GM23338 (cell line): ENCODE measurements at regions not wholly inside any gene's neighbourhood (a gene's known extent, or its start where the extent isn't known, plus 50 kb on each side); places are given as distances from the start of the nearest gene placed in this dataset.

Source experiments
- CREB1 ChIP-seq: fragments of 250-450 bp; sonication (Bioruptor Pico); IDR thresholded peaks from 2 replicates; pipeline ENCODE4 v1.5.0; 2020; ENCODE audit warnings: low read depth, mild to moderate bottlenecking, moderate library complexity
- ETS1 ChIP-seq: IDR thresholded peaks from 2 replicates; pipeline ENCODE4 v1.6.1; 2016; ENCODE audit warnings: antibody characterized with exemption
- EZH2 ChIP-seq: fragments of 200-600 bp; sonication (generic); IDR thresholded peaks from one replicate; pipeline ENCODE4 v1.8.0; 2017; ENCODE audit warnings: antibody characterized with exemption, mild to moderate bottlenecking, low read depth; ENCODE audit not compliant: unreplicated experiment
- EZH2phosphoT487 ChIP-seq: fragments of 200-600 bp; sonication (generic); IDR thresholded peaks from one replicate; pipeline ENCODE4 v1.8.1; 2018; ENCODE audit warnings: antibody characterized with exemption; ENCODE audit not compliant: unreplicated experiment
- JUNB ChIP-seq: IDR thresholded peaks from one replicate; pipeline ENCODE4 v1.6.1; 2016; ENCODE audit warnings: antibody characterized with exemption; ENCODE audit not compliant: unreplicated experiment
- NANOG ChIP-seq: IDR thresholded peaks from 2 replicates; pipeline ENCODE4 v1.6.1; 2016; ENCODE audit warnings: antibody characterized with exemption, borderline replicate concordance
- POLR2AphosphoS5 ChIP-seq: IDR thresholded peaks from 2 replicates; pipeline ENCODE4 v1.6.1; 2016; ENCODE audit warnings: antibody characterized with exemption, low read depth
- REST ChIP-seq: IDR thresholded peaks from one replicate; pipeline ENCODE4 v1.6.1; 2018; ENCODE audit warnings: antibody characterized with exemption; ENCODE audit not compliant: unreplicated experiment
- STAT1 ChIP-seq: IDR thresholded peaks from one replicate; pipeline ENCODE4 v1.6.1; 2016; ENCODE audit warnings: antibody characterized with exemption; ENCODE audit not compliant: unreplicated experiment
- ZNF331 ChIP-seq: fragments of 250-450 bp; sonication (Bioruptor Pico); IDR thresholded peaks from 2 replicates; pipeline ENCODE4 v1.5.0; 2020; ENCODE audit warnings: low read depth, mild to moderate bottlenecking, moderate library complexity
- ZNF462 ChIP-seq: fragments of 250-450 bp; sonication (Bioruptor Pico); IDR thresholded peaks from 2 replicates; pipeline ENCODE4 v1.5.0; 2020; ENCODE audit warnings: mild to moderate bottlenecking, moderate library complexity
- TF ChIP-seq, protein P1 (sequence below), 2 experiments: fragments of 200-600 bp in 1 of 2; sonication (generic) in 1 of 2; conservative IDR thresholded peaks; 2 replicates each; pipeline versions ENCODE4 v1.5.1 to v1.6.1; 2016 to 2017; ENCODE audit warnings: antibody characterized with exemption in 2 of 2, low read depth in 2 of 2, mild to moderate bottlenecking in 2 of 2, moderate library complexity in 1 of 2

GRCh38 chr11:112392904-112393303 lies 132.2 kb upstream of the PLET1 start:
- TF ChIP-seq, protein P1, sequence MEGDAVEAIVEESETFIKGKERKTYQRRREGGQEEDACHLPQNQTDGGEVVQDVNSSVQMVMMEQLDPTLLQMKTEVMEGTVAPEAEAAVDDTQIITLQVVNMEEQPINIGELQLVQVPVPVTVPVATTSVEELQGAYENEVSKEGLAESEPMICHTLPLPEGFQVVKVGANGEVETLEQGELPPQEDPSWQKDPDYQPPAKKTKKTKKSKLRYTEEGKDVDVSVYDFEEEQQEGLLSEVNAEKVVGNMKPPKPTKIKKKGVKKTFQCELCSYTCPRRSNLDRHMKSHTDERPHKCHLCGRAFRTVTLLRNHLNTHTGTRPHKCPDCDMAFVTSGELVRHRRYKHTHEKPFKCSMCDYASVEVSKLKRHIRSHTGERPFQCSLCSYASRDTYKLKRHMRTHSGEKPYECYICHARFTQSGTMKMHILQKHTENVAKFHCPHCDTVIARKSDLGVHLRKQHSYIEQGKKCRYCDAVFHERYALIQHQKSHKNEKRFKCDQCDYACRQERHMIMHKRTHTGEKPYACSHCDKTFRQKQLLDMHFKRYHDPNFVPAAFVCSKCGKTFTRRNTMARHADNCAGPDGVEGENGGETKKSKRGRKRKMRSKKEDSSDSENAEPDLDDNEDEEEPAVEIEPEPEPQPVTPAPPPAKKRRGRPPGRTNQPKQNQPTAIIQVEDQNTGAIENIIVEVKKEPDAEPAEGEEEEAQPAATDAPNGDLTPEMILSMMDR (conservative IDR thresholded peaks at IDR 0.05; ENCODE audit: low read depth in 2 of 2), result no peak
- TF ChIP-seq POLR2AphosphoS5, result no peak
- TF ChIP-seq EZH2, result no peak
- no peak for TF ChIP-seq EZH2phosphoT487
- TF ChIP-seq CREB1, result no peak
- no peak for TF ChIP-seq REST
- TF ChIP-seq STAT1, result no peak
- TF ChIP-seq ZNF462 (CRISPR knock-in tag), result no peak
- TF ChIP-seq JUNB, result no peak
- TF ChIP-seq ETS1, result no peak
- no peak for TF ChIP-seq NANOG
- TF ChIP-seq ZNF331, result no peak
